ENCODE measurements at regions not wholly inside any gene's neighbourhood (a gene's known extent, or its start where the extent isn't known, plus 50 kb on each side); places are given as distances from the start of the nearest gene placed in this dataset.
"Not testable (repeated sequence)": the region's sequence is repeated elsewhere in the genome, so short reads cannot be mapped to it uniquely, and the experiment has no call there.

GRCh38 chr6:163706500-163707087 lies 292.1 kb downstream of the QKI start:
- no peak for DNase-seq

- no peak for DNase-seq
These were observed 291.4 kb downstream of the QKI start for GRCh38 chr6:163705923-163706322.

- DNase-seq = no peak
These were observed 288.2 kb downstream of the QKI start for GRCh38 chr6:163702736-163703135.

- no peak for DNase-seq
These were observed 287.2 kb downstream of the QKI start for GRCh38 chr6:163701762-163702161.

- no peak for DNase-seq
These were observed 283.6 kb downstream of the QKI start for GRCh38 chr6:163698086-163698485.

GRCh38 chr6:163696311-163696710 lies 281.8 kb downstream of the QKI start:
- DNase-seq = not testable (repeated sequence)

GRCh38 chr6:163695414-163695864 lies 280.9 kb downstream of the QKI start:
- no peak for DNase-seq

- no peak for DNase-seq
These were observed 280.5 kb downstream of the QKI start for GRCh38 chr6:163694988-163695398.

- no peak for DNase-seq
These were observed 279.6 kb downstream of the QKI start for GRCh38 chr6:163694072-163694471.

GRCh38 chr6:163691049-163691448 lies 276.5 kb downstream of the QKI start:
- no peak for DNase-seq

GRCh38 chr6:163688739-163689362 lies 274.3 kb downstream of the QKI start:
- no peak for DNase-seq

GRCh38 chr6:163687075-163687474 lies 272.6 kb downstream of the QKI start:
- DNase-seq = no peak

GRCh38 chr6:163686301-163686700 lies 271.8 kb downstream of the QKI start:
- no peak for DNase-seq

GRCh38 chr6:163683105-163683622 lies 268.6 kb downstream of the QKI start:
- no peak for DNase-seq

- DNase-seq = no peak
These were observed 265.2 kb downstream of the QKI start for GRCh38 chr6:163679753-163680152.

- DNase-seq = no peak
These were observed 264.6 kb downstream of the QKI start for GRCh38 chr6:163679012-163679660.

- DNase-seq = no peak
These were observed 261.1 kb downstream of the QKI start for GRCh38 chr6:163675611-163676010.

GRCh38 chr6:163672710-163673109 lies 258.2 kb downstream of the QKI start:
- no peak for DNase-seq

- no peak for DNase-seq
These were observed 257.3 kb downstream of the QKI start for GRCh38 chr6:163671791-163672190.

- DNase-seq = no peak
These were observed 256.8 kb downstream of the QKI start for GRCh38 chr6:163671355-163671754.

- no peak for DNase-seq
These were observed 255.8 kb downstream of the QKI start for GRCh38 chr6:163670336-163670735.

- DNase-seq = no peak
These were observed 253.5 kb downstream of the QKI start for GRCh38 chr6:163668061-163668426.

GRCh38 chr6:163667372-163668060 lies 253.0 kb downstream of the QKI start:
- DNase-seq = no peak

GRCh38 chr6:163665464-163665863 lies 250.9 kb downstream of the QKI start:
- no peak for DNase-seq
